HG02571 (cell line): ENCODE measurements at regions not wholly inside any gene's neighbourhood (a gene's known extent, or its start where the extent isn't known, plus 50 kb on each side); places are given as distances from the start of the nearest gene placed in this dataset.

Source experiments
- ATAC-seq: cut with Tn5 transposase; IDR thresholded peaks from one replicate; pipeline ENCODE4 v1.9.1; 2021; ENCODE audit warnings: mild to moderate bottlenecking, moderate library complexity; ENCODE audit not compliant: unreplicated experiment

DNA sequence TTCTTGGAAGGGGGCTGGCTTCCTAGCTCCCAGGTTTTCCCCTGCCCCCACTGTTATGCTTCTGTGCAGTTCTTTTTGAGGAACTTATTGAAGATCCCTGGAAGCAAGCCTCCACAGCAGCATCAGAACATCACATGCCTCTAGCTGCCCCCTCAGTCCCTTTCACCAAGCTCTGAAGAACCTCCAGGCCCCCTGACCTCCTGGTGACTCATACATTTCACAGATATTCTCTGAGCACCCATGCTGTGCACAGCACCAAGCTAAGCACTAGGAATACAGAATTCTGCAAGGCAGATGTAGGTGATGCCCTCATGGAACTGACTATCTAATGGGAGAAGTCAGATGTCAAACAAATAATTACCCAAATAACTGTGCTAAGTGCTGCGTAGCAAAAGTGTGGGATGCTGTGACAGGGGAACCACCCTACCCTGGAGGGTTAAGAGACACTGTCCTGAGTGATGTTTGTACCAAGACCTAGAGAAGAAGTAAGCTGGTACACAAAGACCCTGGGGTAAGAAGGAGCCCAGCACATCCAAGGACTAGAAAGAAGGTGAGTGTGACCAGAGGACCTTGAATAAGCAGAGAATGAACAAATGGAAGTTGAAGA, 213.7 kb upstream of the NR4A3 start:
- no peak for ATAC-seq

DNA sequence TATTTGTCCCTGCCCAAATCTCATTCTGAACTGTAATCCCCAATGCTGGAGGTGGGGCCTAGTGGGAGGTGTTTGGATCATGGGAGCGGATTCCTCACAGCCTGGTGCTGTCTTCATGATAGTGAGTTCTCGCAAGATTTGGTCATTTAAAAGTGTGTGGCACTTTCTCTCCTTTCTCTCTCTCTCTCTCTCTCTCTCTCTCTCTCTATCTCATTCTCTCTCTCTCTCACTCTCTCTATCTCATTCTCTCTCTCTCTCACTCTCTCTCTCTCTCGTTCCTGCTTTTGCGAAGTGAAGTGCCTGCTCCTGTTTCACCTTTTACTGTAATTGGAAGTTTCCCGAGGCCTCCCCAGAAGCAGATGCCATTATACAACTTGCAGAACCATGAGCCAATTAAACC, 207.3 kb upstream of the NR4A3 start:
- no peak for ATAC-seq

DNA sequence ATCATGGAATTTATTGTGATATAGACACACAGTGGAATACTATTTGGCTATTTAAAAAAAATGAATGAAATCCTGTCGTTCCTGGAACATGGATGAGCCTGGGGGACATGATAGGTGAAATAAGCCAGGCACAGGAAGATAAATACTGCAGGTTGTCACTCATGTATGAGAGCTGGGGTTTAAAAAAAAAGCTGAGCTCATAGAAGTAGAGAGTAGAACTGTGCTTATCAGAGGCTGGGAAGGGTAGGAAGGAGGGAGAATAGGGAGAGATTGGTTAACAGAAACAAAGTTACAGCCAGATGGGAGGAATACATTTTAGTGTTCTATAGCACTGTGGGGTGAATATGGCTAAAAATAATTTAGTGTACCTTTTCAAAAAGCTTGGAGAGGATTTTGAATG, 200.6 kb upstream of the NR4A3 start:
- ATAC-seq: no peak

DNA sequence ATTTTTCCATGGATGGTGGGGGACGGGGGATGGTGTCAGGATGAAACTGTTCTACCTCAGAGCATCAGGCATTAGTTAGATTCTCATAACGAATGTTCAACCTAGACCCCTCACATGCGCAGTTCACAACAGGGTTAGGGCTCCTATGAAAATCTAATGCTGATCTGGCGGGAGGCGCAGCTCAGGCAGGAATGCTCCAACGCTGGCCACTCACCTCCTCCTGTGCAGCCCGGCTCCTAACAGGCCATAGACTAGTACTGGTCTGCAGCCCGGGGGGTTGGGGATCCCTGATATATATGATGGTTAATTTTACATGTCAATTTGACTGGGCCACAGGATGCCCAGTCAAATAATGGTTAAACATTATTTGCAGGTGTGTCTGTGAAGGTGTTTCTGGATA, 199.0 kb upstream of the NR4A3 start:
- ATAC-seq: no peak

DNA sequence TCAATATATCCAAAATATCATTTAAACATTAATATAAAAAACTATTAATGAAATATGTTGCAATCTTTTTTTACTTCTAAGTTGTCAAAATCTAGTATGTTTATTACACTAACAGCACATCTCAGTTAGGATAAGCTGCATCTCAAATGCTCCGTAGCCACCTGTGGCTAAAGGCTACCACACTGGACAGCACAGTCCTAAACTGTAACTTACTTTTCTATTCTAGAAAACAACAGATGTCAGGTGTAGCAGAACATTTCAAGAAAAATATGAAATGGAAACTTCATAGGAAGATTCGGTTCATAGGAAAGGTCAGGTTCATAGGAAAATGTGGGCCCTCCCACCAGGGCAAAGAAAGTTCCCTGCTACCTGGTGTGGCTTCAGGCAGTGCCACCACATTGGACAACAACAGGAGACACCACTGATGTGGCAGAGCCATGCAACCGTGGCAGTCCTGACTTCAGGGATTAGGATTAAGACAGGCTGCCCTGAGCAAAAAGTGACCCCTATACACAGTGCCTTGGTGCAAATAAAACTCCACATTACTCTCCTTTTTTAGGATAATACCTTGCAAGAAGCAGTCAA, 197.8 kb upstream of the NR4A3 start:
- ATAC-seq: no peak

DNA sequence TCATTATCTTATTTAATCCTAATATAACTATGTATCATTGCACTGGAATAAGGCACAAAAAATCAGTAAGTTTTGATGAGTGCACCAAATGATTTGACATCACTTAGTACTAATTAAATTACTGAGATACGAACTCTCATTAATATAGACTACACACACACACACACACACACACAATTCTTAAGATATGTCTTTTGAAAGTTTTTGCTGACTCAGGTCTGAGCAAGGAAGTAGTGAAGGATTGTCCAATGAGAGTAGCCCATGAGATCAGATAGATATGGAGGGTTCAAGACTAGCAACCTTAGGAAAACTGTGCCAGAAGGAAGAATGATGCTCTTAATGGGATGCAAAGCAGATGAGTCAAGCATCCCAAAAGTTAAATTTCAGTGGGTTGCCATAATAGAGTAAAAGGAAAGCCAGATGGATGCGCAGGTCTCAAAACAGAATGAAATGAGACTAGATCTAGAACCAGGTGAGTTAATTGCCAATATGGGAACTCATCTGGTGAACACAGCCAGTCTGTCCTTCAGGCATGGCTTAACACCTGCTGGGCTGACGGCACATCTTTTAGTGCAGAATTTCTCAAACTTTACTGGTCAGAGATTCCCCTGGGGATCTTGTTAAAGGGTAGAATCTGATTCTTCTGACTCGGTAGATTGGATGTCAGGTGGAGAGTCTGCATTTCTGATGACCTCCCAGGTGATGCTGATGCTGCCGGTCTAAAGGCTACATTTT, 197.0 kb upstream of the NR4A3 start:
- ATAC-seq: no peak

DNA sequence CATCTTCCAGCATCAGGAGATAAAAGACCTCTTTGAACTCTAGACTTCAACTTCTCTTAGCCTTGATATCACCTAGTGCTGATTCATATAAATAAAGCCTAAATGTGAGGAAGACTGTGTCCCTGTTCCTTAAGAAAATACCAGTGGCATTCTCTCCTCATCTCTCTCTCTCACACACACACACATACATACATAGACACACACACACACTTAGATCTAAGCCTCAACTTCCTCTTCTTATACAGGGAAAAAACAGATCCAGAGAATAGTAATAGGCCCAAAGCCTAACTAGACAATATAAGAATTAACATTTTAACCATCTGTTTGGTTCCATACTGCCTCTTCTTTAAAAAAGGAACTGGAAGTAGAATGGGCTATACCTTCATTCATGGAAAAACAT, 195.3 kb upstream of the NR4A3 start:
- ATAC-seq: no peak

DNA sequence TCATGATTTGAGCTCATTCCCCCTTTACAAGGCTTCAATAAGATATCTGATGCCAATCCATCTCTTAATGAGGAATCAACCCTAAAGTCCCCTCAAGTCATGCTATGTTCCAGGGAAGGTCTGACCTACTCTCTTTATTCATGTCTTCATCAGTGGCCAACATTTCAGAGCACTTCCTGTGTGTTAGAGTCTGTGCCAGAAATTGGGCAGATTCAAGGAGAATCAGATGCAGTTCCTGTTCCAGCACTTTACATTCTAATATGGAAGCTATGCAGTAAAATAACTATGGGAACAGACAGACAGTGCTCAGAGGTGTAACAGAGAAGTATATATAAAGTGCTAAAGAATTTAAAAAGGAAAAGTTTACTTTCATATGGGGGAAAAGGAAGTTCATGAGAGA, 193.4 kb upstream of the NR4A3 start:
- no peak for ATAC-seq

DNA sequence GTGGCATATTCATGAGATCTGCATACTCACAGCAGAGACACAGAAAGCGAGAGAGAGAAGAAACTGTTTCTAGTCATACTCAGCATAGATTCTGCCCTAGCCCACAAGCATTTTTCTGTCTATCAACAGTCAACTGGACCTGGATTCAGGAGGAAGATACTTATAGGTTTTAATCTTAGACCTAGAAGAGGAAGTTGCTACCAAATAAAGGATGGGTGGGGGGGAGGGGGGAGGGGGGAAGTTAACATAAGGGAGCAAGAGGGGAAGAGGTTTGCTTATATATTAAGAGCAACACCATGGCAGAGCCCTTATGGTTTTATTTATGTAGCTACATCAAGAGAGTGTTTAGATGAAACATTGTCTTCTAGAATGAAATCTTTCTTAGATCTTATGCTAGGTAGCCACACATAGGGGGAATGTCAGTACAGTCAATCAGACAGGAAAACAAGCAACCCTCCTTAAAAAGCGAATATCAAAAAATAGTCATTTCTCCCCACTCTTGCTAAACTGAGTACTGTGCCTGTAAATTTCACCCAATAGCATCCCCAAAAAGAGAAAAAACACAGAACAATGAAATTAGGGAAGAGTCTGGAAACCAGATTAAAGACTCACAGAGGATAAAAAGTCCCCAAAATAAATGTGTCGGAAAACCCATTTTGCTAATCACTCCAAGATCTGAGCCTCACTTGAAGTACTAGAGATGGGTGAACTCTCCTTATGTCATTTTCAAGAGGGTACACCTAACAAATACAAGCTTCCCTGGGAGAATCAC, 192.7 kb upstream of the NR4A3 start:
- ATAC-seq: no peak

DNA sequence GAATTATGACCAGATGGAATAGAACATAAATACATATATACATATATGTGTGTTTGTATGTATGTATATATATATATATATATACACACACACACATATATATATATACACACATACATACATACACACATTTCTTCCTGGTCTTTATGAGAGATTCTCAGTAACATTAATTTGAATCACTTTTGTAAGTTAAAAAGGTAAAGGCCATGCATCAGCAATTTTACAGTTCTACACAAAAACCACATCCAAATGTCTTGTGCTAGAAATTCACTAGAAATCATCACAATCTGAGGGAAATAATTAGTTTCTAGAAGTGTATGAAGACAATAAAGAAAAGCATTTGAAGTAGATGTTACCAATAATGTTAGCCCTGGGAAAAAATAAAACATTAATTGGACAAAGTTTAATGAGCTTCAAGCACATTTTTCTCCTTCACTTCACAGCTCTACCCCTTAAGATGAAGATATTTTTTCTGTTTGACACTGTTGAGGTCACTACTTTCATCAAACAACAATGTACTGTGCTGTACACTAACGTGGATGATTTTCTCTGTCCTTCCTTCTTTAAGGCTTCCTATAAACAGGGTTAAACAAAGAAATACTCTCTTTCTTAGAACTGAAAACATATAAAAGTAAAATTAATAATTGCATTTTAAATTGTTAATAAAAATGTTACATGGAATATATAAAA, 189.2 kb upstream of the NR4A3 start:
- no peak for ATAC-seq

DNA sequence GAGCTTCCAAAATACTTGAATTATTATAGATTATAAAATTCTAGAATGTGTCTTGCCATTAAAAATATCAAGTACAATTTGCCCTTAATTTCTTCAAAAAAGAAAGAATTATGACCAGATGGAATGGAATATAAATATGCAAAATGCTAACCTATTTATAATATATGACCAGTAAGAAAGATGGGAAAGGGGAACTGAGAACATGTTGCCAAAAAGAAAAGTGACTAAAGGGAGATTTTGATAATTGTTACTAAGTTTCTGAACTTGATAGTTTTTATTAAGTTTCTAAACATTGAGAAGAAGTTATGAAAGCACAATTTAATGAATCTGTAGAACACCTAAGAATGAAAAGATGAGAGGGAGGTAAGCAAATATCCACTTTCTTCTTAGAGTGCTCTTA, 188.4 kb upstream of the NR4A3 start:
- ATAC-seq: no peak

DNA sequence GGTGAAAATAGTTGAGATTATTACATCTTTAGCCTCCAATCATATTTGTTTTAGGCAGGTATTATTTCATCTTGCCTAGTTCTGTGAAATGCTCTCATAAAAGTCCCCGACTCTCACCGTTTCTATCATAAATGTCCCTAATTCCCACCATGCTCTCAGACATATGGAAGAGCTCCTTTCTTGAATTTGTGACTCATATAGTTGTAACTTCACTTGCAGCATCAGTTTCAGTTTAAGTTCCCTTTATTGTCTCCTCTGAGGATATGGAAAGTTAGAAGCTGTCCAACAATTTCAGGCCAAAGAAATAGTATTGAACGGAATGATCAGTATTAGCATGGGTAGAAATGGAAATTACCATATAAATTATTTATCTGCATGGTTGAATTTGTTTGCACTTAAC, 187.5 kb upstream of the NR4A3 start:
- no peak for ATAC-seq

DNA sequence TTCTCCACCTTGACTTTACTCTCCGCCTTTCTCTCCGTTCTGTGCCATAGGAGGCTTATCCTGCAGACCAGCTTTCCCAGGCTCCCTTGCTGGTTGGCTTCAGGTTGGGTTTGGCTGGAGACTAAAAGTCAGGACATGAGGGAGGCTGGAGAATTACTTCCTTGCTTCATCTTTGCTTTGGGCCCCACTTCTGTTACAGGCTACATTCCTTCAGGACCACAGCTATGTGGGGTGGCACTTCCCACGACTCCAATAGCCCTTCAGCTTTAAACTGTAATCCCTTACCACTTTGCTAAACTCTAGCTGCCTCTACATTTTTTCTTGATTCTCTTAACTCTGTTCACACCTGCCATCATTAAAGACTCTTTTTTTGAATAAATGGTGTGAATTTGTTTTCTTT, 186.7 kb upstream of the NR4A3 start:
- no peak for ATAC-seq

DNA sequence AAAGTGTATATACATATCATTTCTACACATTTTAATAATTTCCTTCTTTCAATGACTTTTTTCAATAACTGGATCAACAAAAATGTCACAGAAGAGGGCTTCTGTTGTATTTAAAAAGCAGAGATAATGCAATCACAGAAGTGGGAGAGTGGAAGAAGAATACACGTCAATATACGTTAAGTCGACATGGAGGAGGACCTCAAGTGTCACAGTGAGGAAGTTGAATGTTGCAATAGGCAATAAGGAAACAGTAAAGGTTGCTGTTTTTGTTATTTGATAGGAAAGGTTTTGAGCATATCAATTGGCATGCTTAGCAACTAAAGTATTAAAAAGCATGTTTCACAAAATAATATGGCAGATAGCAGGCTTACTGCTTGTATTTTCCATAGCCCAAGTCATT, 184.0 kb upstream of the NR4A3 start:
- ATAC-seq: no peak

DNA sequence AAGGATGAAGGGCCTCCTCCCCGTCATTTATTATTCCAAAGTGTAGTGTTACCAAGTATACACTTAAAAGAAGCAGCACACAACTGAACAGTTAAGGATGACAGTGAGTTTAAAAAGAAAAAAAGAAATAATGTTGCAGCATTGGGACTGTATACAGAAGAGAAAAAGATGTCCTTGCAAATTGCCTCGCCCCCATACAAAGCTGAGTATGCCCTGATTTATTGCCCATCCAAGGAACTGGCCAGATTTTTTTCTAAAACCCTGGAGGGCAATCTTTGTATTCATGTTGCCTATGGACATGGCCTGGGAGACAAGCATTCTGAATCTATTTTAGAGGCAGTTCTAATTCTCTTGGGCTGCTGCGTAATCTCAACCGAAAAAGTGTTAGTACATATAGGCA, 182.7 kb upstream of the NR4A3 start:
- no peak for ATAC-seq

DNA sequence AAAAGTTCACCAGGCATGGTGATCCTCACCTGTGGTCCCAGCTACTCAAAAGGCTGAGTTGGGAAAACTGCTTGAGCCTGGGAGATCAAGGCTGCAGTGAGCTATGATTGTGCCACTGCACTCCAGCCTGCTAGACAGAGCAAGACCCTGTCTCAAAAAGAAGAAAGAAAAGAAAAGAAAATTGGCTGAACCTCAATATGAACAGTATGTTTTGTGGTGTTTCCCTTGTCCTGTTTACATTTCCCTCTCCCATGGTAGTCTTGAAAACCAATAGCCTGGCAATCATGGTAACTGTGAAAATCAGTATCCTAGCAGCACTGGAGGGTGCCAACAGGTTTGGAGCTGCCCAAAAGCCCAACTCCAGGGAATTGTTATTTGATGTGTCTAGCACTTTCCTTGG, 174.1 kb upstream of the NR4A3 start:
- no peak for ATAC-seq

DNA sequence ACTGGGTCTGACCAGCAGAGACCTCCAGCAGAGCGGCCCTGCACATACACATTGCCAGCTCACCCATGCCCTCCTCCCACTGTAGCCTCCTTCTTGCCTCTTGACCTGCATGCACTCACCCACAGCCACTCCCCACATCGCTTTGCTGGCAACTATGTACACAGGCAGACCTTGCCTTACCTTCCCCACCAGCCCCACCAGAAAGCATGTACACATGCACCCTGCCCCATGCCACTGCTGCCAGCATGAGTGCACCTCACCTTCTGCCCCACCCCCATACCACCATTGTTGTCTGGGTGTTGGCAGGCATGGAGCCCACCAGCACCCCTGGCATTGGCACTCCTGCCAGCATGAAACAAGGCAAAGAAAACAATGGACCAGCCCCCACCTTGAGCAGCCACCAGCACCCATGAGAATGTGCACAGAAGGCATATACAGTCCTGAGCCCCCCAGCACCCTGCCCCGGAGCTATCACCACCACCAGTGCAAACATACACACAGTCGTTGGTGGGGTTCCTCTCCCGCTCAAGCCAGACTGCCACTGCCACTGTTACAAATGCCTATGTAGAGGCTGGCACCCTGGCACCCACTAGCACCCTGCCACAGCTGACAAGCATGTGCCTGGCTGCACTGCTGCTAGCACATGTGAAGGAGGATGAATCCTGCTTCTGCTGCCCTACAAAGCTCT, 171.4 kb upstream of the NR4A3 start:
- ATAC-seq: no peak

DNA sequence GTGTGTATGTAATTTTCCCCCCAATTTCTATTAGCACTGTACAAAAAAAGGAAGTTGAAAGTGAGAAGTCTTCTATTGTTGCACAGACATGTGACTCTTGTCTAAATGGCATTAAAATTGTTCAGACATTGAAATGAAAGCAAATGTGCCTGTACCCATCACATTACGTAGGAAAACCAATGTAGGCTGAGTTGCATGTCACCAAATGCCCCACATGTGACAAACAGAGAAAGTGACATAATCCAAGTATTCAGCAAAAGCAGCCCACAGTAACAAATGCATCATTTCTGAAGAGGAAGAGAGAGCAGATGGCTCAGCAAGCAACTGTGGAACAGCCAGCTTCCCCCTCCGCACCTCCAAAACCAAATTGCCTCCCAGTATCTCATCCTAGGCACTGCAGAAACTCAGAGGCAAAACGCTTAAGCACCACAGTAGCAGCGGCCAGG, 161.5 kb upstream of the NR4A3 start:
- peak; percentile 85 for ATAC-seq

DNA sequence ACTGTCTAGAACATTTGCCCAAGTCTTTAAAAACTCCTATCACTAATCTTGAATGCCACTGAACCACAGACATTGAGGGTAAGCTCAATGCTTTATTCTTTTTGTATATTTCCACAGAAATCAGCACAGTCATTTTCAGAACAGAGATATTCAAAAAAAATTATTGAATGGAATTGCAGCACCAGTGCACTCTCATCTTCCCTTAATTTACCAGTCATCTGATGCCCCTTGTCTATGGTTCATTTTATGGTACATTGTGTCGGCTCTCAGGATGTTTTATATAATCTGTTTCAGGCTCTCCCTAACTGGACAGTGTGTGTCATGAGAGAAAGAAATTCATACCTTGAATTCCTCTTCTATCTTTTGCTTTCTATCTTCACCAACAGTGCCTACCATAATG, 158.4 kb upstream of the NR4A3 start:
- ATAC-seq: no peak

DNA sequence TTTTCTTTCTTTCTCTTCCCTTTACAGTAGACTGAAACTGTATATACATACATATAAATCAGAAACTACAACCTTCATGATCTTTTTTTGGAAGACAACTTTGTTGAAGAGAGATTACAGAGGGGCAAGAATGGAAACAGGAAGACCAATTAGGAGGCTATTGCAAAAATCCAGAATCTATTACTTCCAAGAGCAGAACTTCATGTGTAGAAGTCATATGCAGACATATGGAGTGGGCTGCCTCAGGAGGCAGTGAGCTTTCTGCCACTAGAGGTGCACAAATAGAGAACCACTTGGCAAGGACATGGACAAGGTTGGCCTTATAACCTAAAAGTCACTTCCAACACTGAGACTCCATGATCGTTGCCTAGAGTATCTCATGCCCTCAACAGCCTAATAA, 157.8 kb upstream of the NR4A3 start:
- ATAC-seq: no peak

DNA sequence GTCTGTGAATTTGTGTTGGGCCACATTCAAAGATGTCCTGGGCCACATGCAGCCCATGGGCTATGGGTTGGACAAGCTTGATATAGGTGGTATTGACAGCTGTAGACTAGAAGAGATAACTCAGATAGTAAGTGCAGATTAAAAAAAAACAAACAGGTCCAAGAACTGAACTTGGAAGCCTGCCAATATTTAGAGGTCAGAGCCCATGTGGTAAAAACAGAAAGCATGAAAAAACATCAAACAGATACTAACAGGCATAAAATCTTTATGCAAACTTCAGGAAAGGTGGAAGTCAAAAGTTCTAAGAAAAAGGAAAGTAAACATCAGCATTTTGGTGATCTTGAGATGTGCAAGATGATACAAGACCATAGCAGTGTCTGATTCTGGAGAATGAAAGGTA, 155.1 kb upstream of the NR4A3 start:
- no peak for ATAC-seq
